Pons (tissue), 1 donor: ENCODE measurements at regions not wholly inside any gene's neighbourhood (a gene's known extent, or its start where the extent isn't known, plus 50 kb on each side); places are given as distances from the start of the nearest gene placed in this dataset.

Source experiments
- DNase-seq: peaks from one replicate; pipeline ENCODE4 v3.0.0-alpha.2; 2016; ENCODE audit warnings: low spot score

- no peak for DNase-seq
These were observed 313.4 kb downstream of the MSX2 start for GRCh38 chr5:175037820-175038219.

- no peak for DNase-seq
These were observed 311.6 kb downstream of the MSX2 start for GRCh38 chr5:175035882-175036533.

GRCh38 chr5:175034924-175035323 is 310.5 kb downstream of the MSX2 start:
- no peak for DNase-seq

- DNase-seq, result peak; percentile 65
These were observed 308.4 kb downstream of the MSX2 start for GRCh38 chr5:175032741-175033151.

GRCh38 chr5:175032013-175032412 is 307.6 kb downstream of the MSX2 start:
- DNase-seq, result no peak

GRCh38 chr5:175027390-175027789 is 303.0 kb downstream of the MSX2 start:
- no peak for DNase-seq

- no peak for DNase-seq
These were observed 300.7 kb downstream of the MSX2 start for GRCh38 chr5:175025077-175025476.

GRCh38 chr5:175021841-175022625 is 297.7 kb downstream of the MSX2 start:
- DNase-seq, result no peak

GRCh38 chr5:175021321-175021720 is 296.9 kb downstream of the MSX2 start:
- no peak for DNase-seq

- DNase-seq, result no peak
These were observed 290.8 kb downstream of the MSX2 start for GRCh38 chr5:175015028-175015685.

GRCh38 chr5:175013251-175013650 is 288.9 kb downstream of the MSX2 start:
- no peak for DNase-seq

GRCh38 chr5:175012267-175012666 is 287.9 kb downstream of the MSX2 start:
- DNase-seq, result no peak

GRCh38 chr5:175003531-175003930 is 279.1 kb downstream of the MSX2 start:
- no peak for DNase-seq

- DNase-seq, result peak; percentile 10
These were observed 277.7 kb downstream of the MSX2 start for GRCh38 chr5:175001876-175002645.

- no peak for DNase-seq
These were observed 276.9 kb downstream of the MSX2 start for GRCh38 chr5:175001311-175001710.

GRCh38 chr5:174999581-174999980 is 275.2 kb downstream of the MSX2 start:
- DNase-seq, result no peak

- DNase-seq, result no peak
These were observed 273.8 kb downstream of the MSX2 start for GRCh38 chr5:174998131-174998730.

- no peak for DNase-seq
These were observed 273.3 kb downstream of the MSX2 start for GRCh38 chr5:174997688-174998087.

GRCh38 chr5:174996941-174997340 is 272.6 kb downstream of the MSX2 start:
- no peak for DNase-seq

- no peak for DNase-seq
These were observed 271.4 kb downstream of the MSX2 start for GRCh38 chr5:174995827-174996226.

- no peak for DNase-seq
These were observed 267.5 kb downstream of the MSX2 start for GRCh38 chr5:174991847-174992246.

GRCh38 chr5:174990909-174991308 is 266.5 kb downstream of the MSX2 start:
- DNase-seq, result no peak
